Left lung (tissue), 4 donors: ENCODE measurements at regions not wholly inside any gene's neighbourhood (a gene's known extent, or its start where the extent isn't known, plus 50 kb on each side); places are given as distances from the start of the nearest gene placed in this dataset.
"Not testable (repeated sequence)": the region's sequence is repeated elsewhere in the genome, so short reads cannot be mapped to it uniquely, and the experiment has no call there.

Experiments
- ATAC-seq: fragments of 200-7000 bp; cut with Tn5 transposase; one replicate; pipeline ENCODE4 v1.9.1; 2020; ENCODE audit warnings: moderate library complexity
- DNase-seq, 4 donors: peaks; one replicate each; pipeline ENCODE4 v3.0.0-alpha.2; 2013 to 2020
- H3K27ac ChIP-seq, 2 donors: fragments of 200-600 bp; sonication (generic) in 1 of 2; one replicate each; pipeline versions ENCODE4 v1.5.0 to v1.8.0; 2020 to 2021
- H3K27me3 ChIP-seq, 2 donors: fragments of 200-600 bp; sonication (generic) in 1 of 2; one replicate each; pipeline versions ENCODE4 v1.5.0 to v1.8.0; 2020 to 2021
- H3K36me3 ChIP-seq, 2 donors: fragments of 200-600 bp; sonication (generic) in 1 of 2; one replicate each; pipeline versions ENCODE4 v1.5.0 to v1.8.0; 2020 to 2021
- H3K4me1 ChIP-seq, 2 donors: fragments of 200-600 bp; one replicate each; pipeline ENCODE4 v1.8.0; 2021
- H3K4me3 ChIP-seq, 2 donors: fragments of 200-600 bp; sonication (generic) in 1 of 2; one replicate each; pipeline versions ENCODE4 v1.5.0 to v1.8.0; 2020 to 2021; ENCODE audit warnings: mild to moderate bottlenecking in 1 of 2
- H3K9me3 ChIP-seq, 2 donors: fragments of 200-600 bp; sonication (generic) in 1 of 2; one replicate each; pipeline versions ENCODE4 v1.5.0 to v1.8.0; 2020 to 2021
- CTCF ChIP-seq, 2 donors: fragments of 200-600 bp; sonication (generic) in 1 of 2; IDR thresholded peaks; one replicate each; pipeline versions ENCODE4 v1.5.0 to v1.8.0; 2021; ENCODE audit warnings: antibody characterized with exemption in 2 of 2
- intact Hi-C, 2 donors: fragments of 100-400 bp; cut with DNase I; formaldehyde crosslinking; loops; one replicate each; pipeline versions ENCODE4 v1.11.2 to v1.14.2; 2022
- donor health status: DM: no; HTN: yes; CAD: no.
- donor health status: DM: no; HTN: no; CAD: no.

- Histone ChIP-seq H3K27ac (no peak overlapping the region), H3K36me3 (no peaks in the 10 kb centered on the region), H3K9me3 (no peaks in the 10 kb centered on the region), H3K4me3 (no peak overlapping the region), H3K27me3 (no peaks in the 10 kb centered on the region), H3K4me1 (no peaks in the 10 kb centered on the region)
- TF ChIP-seq CTCF (IDR thresholded peaks at IDR 0.05) = no peak
- ATAC-seq = no peak
- intact Hi-C loops = no loop called here
- no peak for DNase-seq
These were observed 482.0 kb downstream of the AMY1C start for GRCh38 chr1:104231676-104232075.

- H3K4me1 ChIP-seq = no peaks in the 10 kb centered on the region
- H3K4me3 ChIP-seq = no peak overlapping the region
- ATAC-seq (no peak), DNase-seq (no peak)
- no peaks in the 10 kb centered on the region for H3K9me3 ChIP-seq
- intact Hi-C loops = no loop called here
- no peak for TF ChIP-seq CTCF (IDR thresholded peaks at IDR 0.05)
- no peak overlapping the region for H3K27ac ChIP-seq
- no peaks in the 10 kb centered on the region for H3K27me3 ChIP-seq
- no peaks in the 10 kb centered on the region for H3K36me3 ChIP-seq
These were observed 485.4 kb downstream of the AMY1C start for GRCh38 chr1:104235141-104235540.

- Histone ChIP-seq H3K36me3 (no peaks in the 10 kb centered on the region), H3K9me3 (no peaks in the 10 kb centered on the region), H3K27me3 (no peaks in the 10 kb centered on the region), H3K4me3 (no peak overlapping the region), H3K4me1 (no peaks in the 10 kb centered on the region), H3K27ac (no peak overlapping the region)
- ATAC-seq = no peak
- TF ChIP-seq CTCF (IDR thresholded peaks at IDR 0.05) = no peak
- intact Hi-C loops = no loop called here
- no peak for DNase-seq
These were observed 489.3 kb downstream of the AMY1C start for GRCh38 chr1:104238991-104239390.

- Histone ChIP-seq H3K36me3 (no peaks in the 10 kb centered on the region), H3K27ac (no peak overlapping the region), H3K4me1 (no peaks in the 10 kb centered on the region), H3K27me3 (no peaks in the 10 kb centered on the region), H3K9me3 (no peaks in the 10 kb centered on the region), H3K4me3 (no peak overlapping the region)
- TF ChIP-seq CTCF (IDR thresholded peaks at IDR 0.05) = no peak
- intact Hi-C loops = no loop called here
- ATAC-seq (no peak), DNase-seq (peak in 2 of 4 donors; percentile 11 to 12)
These were observed 498.7 kb downstream of the AMY1C start for GRCh38 chr1:104248385-104248784.

GRCh38 chr1:104259481-104259880 is 509.8 kb downstream of the AMY1C start:
- intact Hi-C loops = no loop called here
- ATAC-seq (no peak), DNase-seq (no peak)
- no peak overlapping the region for H3K4me3 ChIP-seq
- peaks cover 0 to 2% of the 10 kb centered on the region in 2 donors for H3K9me3 ChIP-seq
- H3K4me1 ChIP-seq = no peaks in the 10 kb centered on the region
- H3K27me3 ChIP-seq = no peaks in the 10 kb centered on the region
- no peak overlapping the region for H3K27ac ChIP-seq
- no peaks in the 10 kb centered on the region for H3K36me3 ChIP-seq
- no peak for TF ChIP-seq CTCF (IDR thresholded peaks at IDR 0.05)

- intact Hi-C loops, H3K9me3 ChIP-seq, H3K4me1 ChIP-seq, H3K36me3 ChIP-seq, H3K4me3 ChIP-seq, H3K27me3 ChIP-seq, ATAC-seq, H3K27ac ChIP-seq: not testable (repeated sequence)
- DNase-seq = peak in 1 of 4 donors; percentile 39
These were observed 513.4 kb downstream of the AMY1C start for GRCh38 chr1:104263110-104263509.
